ENCODE measurements at regions not wholly inside any gene's neighbourhood (a gene's known extent, or its start where the extent isn't known, plus 50 kb on each side); places are given as distances from the start of the nearest gene placed in this dataset.

- WGBS, 2 donors = 85 to 87% methylated on average over 5 of the region's 5 CpGs
- intact Hi-C loops (cut with DNase I) = no loop called here
- Histone ChIP-seq H3K4me3 (no peak overlapping the region), H3K27ac (no peak overlapping the region), H3K36me3 (replicated peaks in 1 of 2; ENCODE audit: insufficient read depth in 1 of 2, low read depth in 2 of 2) (no peaks in the 10 kb centered on the region), H3K27me3 (no peaks in the 10 kb centered on the region), H3K4me1 (peaks cover 4% of the 10 kb centered on the region), H3K9me3 (no peaks in the 10 kb centered on the region)
- DNase-seq (no peak), ATAC-seq (no peak)
- no peak for TF ChIP-seq CTCF (IDR thresholded peaks at IDR 0.05)
- TF ChIP-seq POLR2A (IDR thresholded peaks at IDR 0.05) = no peak
Measured at GRCh38 chr1:87688136-87688535, 359.5 kb downstream of the LMO4 start.

DNA sequence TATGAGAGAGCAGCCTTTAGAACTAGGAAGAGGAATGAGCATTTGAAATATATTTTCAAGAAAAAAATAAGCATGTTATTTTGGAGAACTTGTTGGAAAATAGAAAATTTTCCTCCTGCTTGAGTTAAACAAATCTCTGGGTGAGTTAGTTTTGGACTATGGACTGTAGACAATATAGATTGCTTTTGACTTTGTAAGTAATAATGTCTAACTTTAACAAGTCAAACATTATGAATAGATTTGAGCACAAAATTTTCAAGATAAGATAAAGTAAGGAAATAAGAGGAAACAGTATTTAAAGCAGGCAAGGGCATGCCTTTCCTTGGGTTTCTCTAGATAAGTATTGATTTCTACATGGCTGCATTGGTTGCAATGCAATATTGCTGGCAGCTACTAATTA, 360.8 kb downstream of the LMO4 start:
- Histone ChIP-seq H3K4me3 (no peak overlapping the region), H3K4me1 (peaks cover 4% of the 10 kb centered on the region), H3K36me3 (replicated peaks in 1 of 2; ENCODE audit: insufficient read depth in 1 of 2, low read depth in 2 of 2) (no peaks in the 10 kb centered on the region), H3K27ac (no peak overlapping the region), H3K9me3 (no peaks in the 10 kb centered on the region), H3K27me3 (no peaks in the 10 kb centered on the region)
- DNase-seq (no peak), ATAC-seq (peak; percentile 42)
- intact Hi-C loops (cut with DNase I) = no loop called here
- TF ChIP-seq POLR2A (IDR thresholded peaks at IDR 0.05) (no peak), CTCF (IDR thresholded peaks at IDR 0.05) (no peak)

DNA sequence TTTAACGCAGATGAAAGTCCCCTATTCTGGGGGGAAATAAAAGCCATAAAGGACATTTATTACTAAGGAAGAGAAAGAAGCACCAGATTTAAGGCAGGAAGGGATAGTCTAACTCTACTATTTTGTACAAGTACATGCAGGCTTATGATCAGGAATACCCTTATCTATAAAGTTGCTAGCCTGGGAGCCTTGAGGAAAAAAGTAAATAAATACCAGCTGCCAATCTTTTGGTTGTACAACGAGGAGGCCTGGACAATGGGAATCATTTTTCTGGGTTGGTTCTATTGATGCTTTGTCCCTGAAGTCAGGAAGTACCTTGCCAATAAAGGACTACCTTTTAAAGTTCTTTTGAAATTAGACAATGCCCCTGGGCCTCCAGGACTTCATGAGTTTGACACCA, 367.8 kb downstream of the LMO4 start:
- intact Hi-C loops (cut with DNase I) = no loop called here
- DNase-seq (peak in 1 of 4 donors; percentile 10), ATAC-seq (peak; percentile 76)
- Histone ChIP-seq H3K36me3 (replicated peaks in 1 of 2; ENCODE audit: insufficient read depth in 1 of 2, low read depth in 2 of 2) (no peaks in the 10 kb centered on the region), H3K27ac (no peak overlapping the region), H3K9me3 (no peaks in the 10 kb centered on the region), H3K4me3 (no peak overlapping the region), H3K4me1 (peaks cover 3% of the 10 kb centered on the region), H3K27me3 (no peaks in the 10 kb centered on the region)
- WGBS, 2 donors = 27 to 43% methylated on average over 2 of the region's 2 CpGs
- TF ChIP-seq CTCF (IDR thresholded peaks at IDR 0.05) = no peak
- no peak for TF ChIP-seq POLR2A (IDR thresholded peaks at IDR 0.05)

GRCh38 chr1:87702455-87702854, 373.8 kb downstream of the LMO4 start:
- Histone ChIP-seq H3K4me3 (no peak overlapping the region), H3K36me3 (replicated peaks in 1 of 2; ENCODE audit: insufficient read depth in 1 of 2, low read depth in 2 of 2) (no peaks in the 10 kb centered on the region), H3K4me1 (no peaks in the 10 kb centered on the region), H3K9me3 (no peaks in the 10 kb centered on the region), H3K27me3 (no peaks in the 10 kb centered on the region), H3K27ac (no peak overlapping the region)
- TF ChIP-seq POLR2A (IDR thresholded peaks at IDR 0.05) (no peak), CTCF (IDR thresholded peaks at IDR 0.05) (no peak)
- WGBS, 2 donors = 84 to 100% methylated on average over 2 of the region's 2 CpGs
- DNase-seq = no peak
- ATAC-seq = no peak
- intact Hi-C loops (cut with DNase I) = no loop called here

GRCh38 chr1:87705233-87705632, 376.6 kb downstream of the LMO4 start:
- Histone ChIP-seq H3K27me3 (no peaks in the 10 kb centered on the region), H3K4me1 (no peaks in the 10 kb centered on the region), H3K4me3 (no peak overlapping the region), H3K36me3 (replicated peaks in 1 of 2; ENCODE audit: insufficient read depth in 1 of 2, low read depth in 2 of 2) (no peaks in the 10 kb centered on the region), H3K27ac (no peak overlapping the region), H3K9me3 (no peaks in the 10 kb centered on the region)
- no peak for DNase-seq
- 89% methylated on average over 4 of the region's 4 CpGs for WGBS, 2 donors
- no peak for ATAC-seq
- intact Hi-C loops (cut with DNase I) = no loop called here
- no peak for TF ChIP-seq CTCF (IDR thresholded peaks at IDR 0.05)
- no peak for TF ChIP-seq POLR2A (IDR thresholded peaks at IDR 0.05)

Measured in body of pancreas (tissue), 4 donors.